Activated naive CD8-positive, alpha-beta T cell treated with anti-CD3 and anti-CD28 coated beads, Interleukin-2, amount 50 U/mL, for 24 hours (primary cell): ENCODE measurements at regions not wholly inside any gene's neighbourhood (a gene's known extent, or its start where the extent isn't known, plus 50 kb on each side); places are given as distances from the start of the nearest gene placed in this dataset.

Experiments used
- ATAC-seq: fragments of 150-1000 bp; cut with Tn5 transposase; one replicate; pipeline ENCODE4 v1.10.0; 2021
- DNase-seq: peaks from one replicate; pipeline ENCODE4 v3.0.0; 2021
- H3K27ac Mint-ChIP-seq: one replicate; pipeline ENCODE4 v1.8.0; 2021; ENCODE audit warnings: mild to moderate bottlenecking, mixed read lengths
- H3K27me3 Mint-ChIP-seq: one replicate; pipeline ENCODE4 v1.8.0; 2021; ENCODE audit warnings: mixed read lengths
- H3K36me3 Mint-ChIP-seq: one replicate; pipeline ENCODE4 v1.8.0; 2021; ENCODE audit warnings: low read depth, mixed read lengths
- H3K4me1 Mint-ChIP-seq: one replicate; pipeline ENCODE4 v1.8.0; 2021; ENCODE audit warnings: mixed read lengths
- H3K4me3 Mint-ChIP-seq: one replicate; pipeline ENCODE4 v1.8.0; 2021; ENCODE audit warnings: mild to moderate bottlenecking, moderate library complexity, mixed read lengths
- H3K9me3 Mint-ChIP-seq: one replicate; pipeline ENCODE4 v1.8.0; 2021; ENCODE audit warnings: mixed read lengths

GRCh38 chr14:83312511-83312910, 1778.9 kb upstream of the SEL1L start:
- H3K27me3 Mint-ChIP-seq = no peaks in the 10 kb centered on the region
- ATAC-seq (no peak), DNase-seq (no peak)
- H3K27ac Mint-ChIP-seq = no peak overlapping the region
- H3K4me1 Mint-ChIP-seq = no peaks in the 10 kb centered on the region
- H3K4me3 Mint-ChIP-seq = no peak overlapping the region
- peaks cover 7% of the 10 kb centered on the region for H3K9me3 Mint-ChIP-seq
- H3K36me3 Mint-ChIP-seq = no peaks in the 10 kb centered on the region

GRCh38 chr14:83314764-83315163, 1781.1 kb upstream of the SEL1L start:
- ATAC-seq (no peak), DNase-seq (no peak)
- Mint-ChIP-seq H3K9me3 (peaks cover 7% of the 10 kb centered on the region), H3K27ac (no peak overlapping the region), H3K36me3 (no peaks in the 10 kb centered on the region), H3K4me1 (no peaks in the 10 kb centered on the region), H3K4me3 (no peak overlapping the region), H3K27me3 (no peaks in the 10 kb centered on the region)

- peaks cover 4% of the 10 kb centered on the region for H3K9me3 Mint-ChIP-seq
- H3K4me1 Mint-ChIP-seq = no peaks in the 10 kb centered on the region
- H3K27me3 Mint-ChIP-seq = no peaks in the 10 kb centered on the region
- H3K4me3 Mint-ChIP-seq = no peak overlapping the region
- H3K36me3 Mint-ChIP-seq = no peaks in the 10 kb centered on the region
- ATAC-seq (no peak), DNase-seq (no peak)
- no peak overlapping the region for H3K27ac Mint-ChIP-seq
Measured at GRCh38 chr14:83316356-83316755, 1782.7 kb upstream of the SEL1L start.

GRCh38 chr14:83320837-83321236, 1787.2 kb upstream of the SEL1L start:
- Mint-ChIP-seq H3K4me1 (no peaks in the 10 kb centered on the region), H3K36me3 (no peaks in the 10 kb centered on the region), H3K27ac (no peak overlapping the region)

GRCh38 chr14:83331513-83331912, 1797.9 kb upstream of the SEL1L start:
- Mint-ChIP-seq H3K9me3 (no peaks in the 10 kb centered on the region), H3K27me3 (no peaks in the 10 kb centered on the region), H3K36me3 (no peaks in the 10 kb centered on the region), H3K4me3 (no peak overlapping the region), H3K4me1 (no peaks in the 10 kb centered on the region), H3K27ac (no peak overlapping the region)
- no peak for ATAC-seq
- DNase-seq = no peak

More at GRCh38 chr14:83320837-83321236, 1787.2 kb upstream of the SEL1L start:
- Mint-ChIP-seq H3K4me3 (no peak overlapping the region), H3K9me3 (peaks cover 6% of the 10 kb centered on the region), H3K27me3 (no peaks in the 10 kb centered on the region)
- DNase-seq = no peak
- no peak for ATAC-seq

- no peak for ATAC-seq
- no peak overlapping the region for H3K27ac Mint-ChIP-seq
Measured at GRCh38 chr14:83342590-83342989, 1808.9 kb upstream of the SEL1L start.

GRCh38 chr14:83347874-83348273, 1814.2 kb upstream of the SEL1L start:
- DNase-seq (no peak), ATAC-seq (no peak)
- H3K4me3 Mint-ChIP-seq = no peak overlapping the region
- H3K27ac Mint-ChIP-seq = no peak overlapping the region
- no peaks in the 10 kb centered on the region for H3K36me3 Mint-ChIP-seq
- H3K27me3 Mint-ChIP-seq = no peaks in the 10 kb centered on the region
- peaks cover 5% of the 10 kb centered on the region for H3K9me3 Mint-ChIP-seq
- no peaks in the 10 kb centered on the region for H3K4me1 Mint-ChIP-seq

More at GRCh38 chr14:83342590-83342989, 1808.9 kb upstream of the SEL1L start:
- Mint-ChIP-seq H3K36me3 (no peaks in the 10 kb centered on the region), H3K4me3 (no peak overlapping the region), H3K4me1 (no peaks in the 10 kb centered on the region), H3K27me3 (no peaks in the 10 kb centered on the region), H3K9me3 (peaks cover 17% of the 10 kb centered on the region)
- DNase-seq = no peak

GRCh38 chr14:83355609-83356008, 1822.0 kb upstream of the SEL1L start:
- Mint-ChIP-seq H3K4me1 (no peaks in the 10 kb centered on the region), H3K36me3 (no peaks in the 10 kb centered on the region), H3K27me3 (no peaks in the 10 kb centered on the region), H3K4me3 (no peak overlapping the region), H3K27ac (no peak overlapping the region), H3K9me3 (peaks cover 4% of the 10 kb centered on the region)
- DNase-seq = no peak
- ATAC-seq = no peak

GRCh38 chr14:83356080-83356479, 1822.4 kb upstream of the SEL1L start:
- Mint-ChIP-seq H3K9me3 (peaks cover 4% of the 10 kb centered on the region), H3K27me3 (no peaks in the 10 kb centered on the region), H3K36me3 (no peaks in the 10 kb centered on the region), H3K27ac (no peak overlapping the region), H3K4me3 (no peak overlapping the region), H3K4me1 (no peaks in the 10 kb centered on the region)
- DNase-seq (no peak), ATAC-seq (no peak)

GRCh38 chr14:83372271-83372670, 1838.6 kb upstream of the SEL1L start:
- H3K27ac Mint-ChIP-seq = no peak overlapping the region
- no peaks in the 10 kb centered on the region for H3K4me1 Mint-ChIP-seq
- H3K27me3 Mint-ChIP-seq = no peaks in the 10 kb centered on the region
- peaks cover 27% of the 10 kb centered on the region for H3K9me3 Mint-ChIP-seq
- no peaks in the 10 kb centered on the region for H3K36me3 Mint-ChIP-seq
- DNase-seq (no peak), ATAC-seq (no peak)
- H3K4me3 Mint-ChIP-seq = no peak overlapping the region

- no peak for ATAC-seq
- no peaks in the 10 kb centered on the region for H3K27me3 Mint-ChIP-seq
- H3K4me3 Mint-ChIP-seq = no peak overlapping the region
- H3K27ac Mint-ChIP-seq = no peak overlapping the region
- peaks cover 39% of the 10 kb centered on the region for H3K9me3 Mint-ChIP-seq
- no peaks in the 10 kb centered on the region for H3K4me1 Mint-ChIP-seq
- DNase-seq = no peak
- H3K36me3 Mint-ChIP-seq = no peaks in the 10 kb centered on the region
Measured at GRCh38 chr14:83379436-83379835, 1845.8 kb upstream of the SEL1L start.

- Mint-ChIP-seq H3K27me3 (no peaks in the 10 kb centered on the region), H3K27ac (no peak overlapping the region), H3K9me3 (peaks cover 43% of the 10 kb centered on the region), H3K4me3 (no peak overlapping the region), H3K4me1 (no peaks in the 10 kb centered on the region), H3K36me3 (no peaks in the 10 kb centered on the region)
- ATAC-seq (no peak), DNase-seq (no peak)
Measured at GRCh38 chr14:83384253-83384652, 1850.6 kb upstream of the SEL1L start.

- no peak overlapping the region for H3K27ac Mint-ChIP-seq
- no peak overlapping the region for H3K4me3 Mint-ChIP-seq
- H3K9me3 Mint-ChIP-seq = no peaks in the 10 kb centered on the region
- ATAC-seq (no peak), DNase-seq (no peak)
- H3K4me1 Mint-ChIP-seq = no peaks in the 10 kb centered on the region
- no peaks in the 10 kb centered on the region for H3K27me3 Mint-ChIP-seq
- H3K36me3 Mint-ChIP-seq = no peaks in the 10 kb centered on the region
Measured at GRCh38 chr14:83395321-83395720, 1861.7 kb upstream of the SEL1L start.

GRCh38 chr14:83416476-83416875, 1882.8 kb upstream of the SEL1L start:
- Mint-ChIP-seq H3K27ac (no peak overlapping the region), H3K4me1 (no peaks in the 10 kb centered on the region), H3K27me3 (no peaks in the 10 kb centered on the region), H3K36me3 (no peaks in the 10 kb centered on the region), H3K9me3 (peaks cover 20% of the 10 kb centered on the region), H3K4me3 (no peak overlapping the region)
- no peak for ATAC-seq
- DNase-seq = no peak

- H3K27ac Mint-ChIP-seq = no peak overlapping the region
- H3K4me1 Mint-ChIP-seq = no peaks in the 10 kb centered on the region
- H3K36me3 Mint-ChIP-seq = no peaks in the 10 kb centered on the region
- H3K4me3 Mint-ChIP-seq = no peak overlapping the region
- H3K27me3 Mint-ChIP-seq = no peaks in the 10 kb centered on the region
- DNase-seq = no peak
- no peak for ATAC-seq
- peaks cover 9% of the 10 kb centered on the region for H3K9me3 Mint-ChIP-seq
Measured at GRCh38 chr14:83419420-83419819, 1885.8 kb upstream of the SEL1L start.

- H3K36me3 Mint-ChIP-seq = no peaks in the 10 kb centered on the region
- no peak for ATAC-seq
- H3K27me3 Mint-ChIP-seq = no peaks in the 10 kb centered on the region
- H3K27ac Mint-ChIP-seq = no peak overlapping the region
- H3K4me1 Mint-ChIP-seq = no peaks in the 10 kb centered on the region
- no peak for DNase-seq
- peaks cover 10% of the 10 kb centered on the region for H3K9me3 Mint-ChIP-seq
- H3K4me3 Mint-ChIP-seq = no peak overlapping the region
Measured at GRCh38 chr14:83421711-83422110, 1888.1 kb upstream of the SEL1L start.
